Ovary (tissue), 7 donors: ENCODE measurements at regions not wholly inside any gene's neighbourhood (a gene's known extent, or its start where the extent isn't known, plus 50 kb on each side); places are given as distances from the start of the nearest gene placed in this dataset.

Experiments
- DNase-seq, 5 donors: peaks; one replicate each; pipeline ENCODE4 v3.0.0-alpha.2; 2019 to 2020
- H3K27ac ChIP-seq, 2 donors: fragments of 200-600 bp; one replicate each; pipeline versions ENCODE4 v1.5.1 to v1.8.0; 2019 to 2022
- H3K27me3 ChIP-seq: fragments of 200-600 bp; one replicate; pipeline ENCODE4 v1.8.0; 2022
- H3K36me3 ChIP-seq: fragments of 200-600 bp; sonication (generic); one replicate; pipeline ENCODE4 v1.5.1; 2019
- H3K4me1 ChIP-seq: one replicate; pipeline ENCODE4 v1.8.1; 2013; ENCODE audit warnings: mild to moderate bottlenecking, moderate library complexity; ENCODE audit not compliant: insufficient read depth
- H3K4me3 ChIP-seq: fragments of 200-600 bp; sonication (generic); one replicate; pipeline ENCODE4 v1.5.1; 2017
- H3K9me3 ChIP-seq, 2 donors: fragments of 200-600 bp in 1 of 2; sonication (generic) in 1 of 2; one replicate each; pipeline versions ENCODE4 v1.5.1 to v1.8.1; 2013 to 2019; ENCODE audit warnings: mild to moderate bottlenecking in 1 of 2, moderate library complexity in 1 of 2
- CTCF ChIP-seq, 3 donors: fragments of 450-650 bp in 2 of 3; fragments of 200-600 bp in 1 of 3; IDR thresholded peaks; one replicate each; pipeline versions ENCODE4 v1.5.1 to v1.8.0; 2016 to 2022; ENCODE audit warnings: antibody characterized with exemption in 3 of 3, mild to moderate bottlenecking in 1 of 3
- EP300 ChIP-seq: sonication (generic); formaldehyde crosslinking; IDR thresholded peaks from one replicate; pipeline ENCODE4 v1.6.1; 2017; ENCODE audit warnings: antibody characterized with exemption
- POLR2A ChIP-seq: fragments of 450-650 bp; IDR thresholded peaks from one replicate; pipeline ENCODE4 v1.6.1; 2017; ENCODE audit warnings: antibody characterized with exemption, mild to moderate bottlenecking, moderate library complexity
- WGBS, 3 donors: extraction: QIAGEN DNeasy Blood & Tissue Kit in 1 of 3; methylation state at CpG; one replicate each; pipeline versions ENCODE4 v1.1.5 to v1.1.7; 2013 to 2017; 5-methylcytosine and 5-hydroxymethylcytosine counted together
- intact Hi-C, 4 donors: fragments of 100-400 bp; cut with DNase I; formaldehyde crosslinking; loops; one replicate each; pipeline versions ENCODE4 v1.11.0 to v1.15.1; 2022 to 2023
- donor health status: DM: no; HTN: no; CAD: no; lungs with moderate emphysema.
- donor health status: DM: no; HTN: no; CAD: no.
- donor health status: Bipolar disorder and iron deficiency.
- donor health status: DM: no; HTN: no; CAD: no.
- donor health status: DM: yes; HTN: yes; CAD: no.

DNA sequence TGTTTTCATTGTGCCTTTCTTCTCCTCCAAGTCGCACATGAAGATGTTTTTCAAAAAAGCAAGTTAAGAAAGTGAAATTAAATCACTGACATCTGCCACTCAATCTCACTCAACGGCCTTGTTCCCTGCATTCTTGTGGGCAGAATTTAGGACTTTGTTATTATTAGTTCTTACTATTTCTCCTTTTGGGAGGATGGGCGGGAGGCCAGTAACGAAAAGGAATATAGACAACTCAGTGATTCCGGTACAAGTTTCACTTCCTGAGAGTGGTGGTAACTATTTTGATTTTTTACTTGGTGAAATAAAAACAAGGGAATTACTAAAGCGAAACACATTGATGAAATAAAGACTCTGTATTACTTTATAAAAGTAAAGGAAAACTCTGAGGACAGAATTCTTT, 231.9 kb upstream of the HABP2 start:
- Histone ChIP-seq H3K36me3 (no peaks in the 10 kb centered on the region), H3K4me1 (no peaks in the 10 kb centered on the region), H3K4me3 (no peak overlapping the region), H3K27ac (no peak overlapping the region), H3K9me3 (peaks cover 0 to 4% of the 10 kb centered on the region in 2 donors), H3K27me3 (no peaks in the 10 kb centered on the region)
- intact Hi-C loops = no loop called here
- DNase-seq = no peak
- 36 to 65% (median 49%) methylated on average over 6 of the region's 6 CpGs for WGBS, 3 donors
- TF ChIP-seq EP300 (no peak), CTCF (IDR thresholded peaks at IDR 0.05) (no peak), POLR2A (no peak)

DNA sequence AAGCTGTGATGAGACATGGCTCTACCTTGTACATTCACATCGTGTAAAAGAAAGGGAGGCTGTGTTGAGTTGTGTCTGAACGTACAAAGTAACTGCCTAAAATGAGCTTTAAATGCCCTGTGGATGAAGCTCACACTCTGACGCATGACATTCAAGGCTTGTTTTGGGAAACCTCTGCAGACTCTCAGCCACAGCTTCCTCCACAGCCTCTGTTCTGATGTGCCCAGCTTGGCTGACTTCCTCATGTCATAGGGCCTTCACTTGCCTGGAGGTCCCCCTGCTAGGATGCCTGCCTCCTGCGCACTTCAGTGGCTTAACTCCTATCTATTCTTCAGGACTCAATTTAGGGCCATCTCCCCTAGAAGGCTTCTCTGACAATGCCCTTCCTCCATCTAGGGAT, 230.0 kb upstream of the HABP2 start:
- no peak for DNase-seq
- TF ChIP-seq CTCF (IDR thresholded peaks at IDR 0.05) (no peak), EP300 (no peak), POLR2A (no peak)

GRCh38 chr10:113323985-113324384, 228.9 kb upstream of the HABP2 start:
- Histone ChIP-seq H3K4me1 (no peaks in the 10 kb centered on the region), H3K36me3 (no peaks in the 10 kb centered on the region), H3K27me3 (no peaks in the 10 kb centered on the region), H3K27ac (no peak overlapping the region), H3K9me3 (no peaks in the 10 kb centered on the region), H3K4me3 (no peak overlapping the region)
- TF ChIP-seq EP300 (no peak), CTCF (IDR thresholded peaks at IDR 0.05) (no peak), POLR2A (no peak)
- no peak for DNase-seq
- WGBS, 3 donors = 81 to 92% (median 82%) methylated on average over 4 of the region's 4 CpGs
- intact Hi-C loops = no loop called here

More for the DNA sequence above, 230.0 kb upstream of the HABP2 start:
- intact Hi-C loops = no loop called here
- Histone ChIP-seq H3K36me3 (no peaks in the 10 kb centered on the region), H3K9me3 (no peaks in the 10 kb centered on the region), H3K27me3 (no peaks in the 10 kb centered on the region), H3K4me3 (no peak overlapping the region), H3K4me1 (no peaks in the 10 kb centered on the region), H3K27ac (no peak overlapping the region)
- WGBS, 3 donors = 90 to 94% (median 94%) methylated on average over 4 of the region's 4 CpGs

DNA sequence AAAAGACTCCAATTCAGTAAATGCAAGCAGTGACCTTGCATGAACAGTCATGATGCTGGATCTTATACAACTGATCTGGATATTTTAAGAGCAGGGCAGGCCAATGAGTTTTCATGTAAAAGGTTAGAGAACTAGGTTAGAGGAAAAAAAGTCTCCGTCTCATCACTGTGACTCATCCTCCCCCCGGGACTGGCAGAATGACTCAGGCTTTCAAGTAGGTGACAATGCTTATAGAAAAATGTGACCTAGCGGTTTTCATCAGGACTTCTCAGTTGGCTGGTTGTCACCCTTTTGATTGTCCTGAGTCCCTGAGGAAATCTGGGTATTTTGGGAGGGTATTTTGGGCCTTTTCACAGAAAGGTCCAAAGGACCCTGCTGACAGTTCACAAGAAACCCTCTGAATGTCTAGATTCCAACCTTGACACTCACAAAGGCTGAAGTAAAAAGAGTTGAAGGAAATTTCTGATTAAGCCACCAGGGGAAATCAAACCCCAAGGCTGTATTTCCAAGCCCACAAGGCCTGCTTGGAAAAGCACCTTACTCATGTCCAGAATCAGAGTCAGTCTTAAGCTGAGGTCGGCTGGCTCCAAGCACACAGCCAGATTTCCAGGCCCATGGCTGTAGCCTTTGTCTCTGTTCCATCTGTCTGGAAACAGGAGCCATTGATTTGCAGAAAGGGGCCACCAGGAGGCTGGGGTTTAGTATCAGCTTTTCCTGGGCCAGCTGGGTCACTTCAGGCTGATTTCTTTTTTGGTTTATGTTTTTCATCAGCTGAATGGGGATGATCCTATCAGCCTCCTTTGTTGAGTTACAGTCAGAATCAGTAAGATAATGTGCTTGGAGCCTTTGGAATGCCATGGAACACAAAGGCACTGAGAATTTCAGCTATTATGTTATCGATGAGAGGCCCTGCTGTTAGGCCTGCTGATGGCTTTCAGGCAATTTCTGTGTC, 226.4 kb upstream of the HABP2 start:
- Histone ChIP-seq H3K27me3 (no peaks in the 10 kb centered on the region), H3K4me3 (no peak overlapping the region), H3K36me3 (no peaks in the 10 kb centered on the region), H3K4me1 (no peaks in the 10 kb centered on the region), H3K9me3 (no peaks in the 10 kb centered on the region), H3K27ac (no peak overlapping the region)
- DNase-seq = peak in 1 of 5 donors; percentile 46
- intact Hi-C loops = no loop called here
- TF ChIP-seq POLR2A (no peak), CTCF (IDR thresholded peaks at IDR 0.05) (no peak), EP300 (no peak)
- 49 to 65% (median 54%) methylated on average over 5 of the region's 5 CpGs for WGBS, 3 donors
